HL-60 (cell line): ENCODE measurements at regions not wholly inside any gene's neighbourhood (a gene's known extent, or its start where the extent isn't known, plus 50 kb on each side); places are given as distances from the start of the nearest gene placed in this dataset.

Experiments
- CTCF ChIP-seq: IDR thresholded peaks from one replicate; pipeline ENCODE4 v1.5.1; 2011; ENCODE audit warnings: low read length, control low read depth, inconsistent platforms; ENCODE audit not compliant: insufficient read depth
- POLR2AphosphoS5 ChIP-seq: IDR thresholded peaks from 2 replicates; pipeline ENCODE4 v1.6.1; 2012; ENCODE audit warnings: low read depth
- REST ChIP-seq: IDR thresholded peaks from 2 replicates; pipeline ENCODE4 v1.6.1; 2012; ENCODE audit warnings: low read depth; ENCODE audit not compliant: insufficient replicate concordance

- TF ChIP-seq CTCF (no peak), POLR2AphosphoS5 (no peak), REST (no peak)
Observed at GRCh38 chr2:106703161-106703560, 182.8 kb downstream of the ST6GAL2 start.
